Thyroid gland (tissue), 4 donors: ENCODE measurements at regions not wholly inside any gene's neighbourhood (a gene's known extent, or its start where the extent isn't known, plus 50 kb on each side); places are given as distances from the start of the nearest gene placed in this dataset.
"Not testable (repeated sequence)": the region's sequence is repeated elsewhere in the genome, so short reads cannot be mapped to it uniquely, and the experiment has no call there.

Experiments
- CTCF ChIP-seq, 6 experiments: fragments of 200-600 bp in 3 of 6; fragments of 450-650 bp in 3 of 6; sonication (generic) in 3 of 6; IDR thresholded peaks; one replicate each; pipeline ENCODE4 v1.5.1; 2016 to 2019; ENCODE audit warnings: antibody characterized with exemption in 6 of 6, mild to moderate bottlenecking in 2 of 6, inconsistent platforms in 1 of 6, moderate library complexity in 1 of 6
- POLR2A ChIP-seq, 2 donors: fragments of 450-650 bp; IDR thresholded peaks; one replicate each; pipeline ENCODE4 v1.6.1; 2017; ENCODE audit warnings: antibody characterized with exemption in 2 of 2, mild to moderate bottlenecking in 2 of 2, moderate library complexity in 1 of 2

GRCh38 chr12:41986513-41986912, 158.2 kb downstream of the GXYLT1 start:
- not testable (repeated sequence) for TF ChIP-seq CTCF, POLR2A (IDR thresholded peaks at IDR 0.05)
